OCI-LY3 (cell line): ENCODE measurements at regions not wholly inside any gene's neighbourhood (a gene's known extent, or its start where the extent isn't known, plus 50 kb on each side); places are given as distances from the start of the nearest gene placed in this dataset.

Source experiments
- CTCF ChIP-seq: fragments of 200-600, 300-600 bp; sonication (generic); IDR thresholded peaks from 2 replicates; pipeline ENCODE4 v1.5.1; 2014; ENCODE audit warnings: antibody characterized with exemption, low read length, low read depth
- EZH2phosphoT487 ChIP-seq: fragments of 200-600 bp; shearing (Covaris generic); IDR thresholded peaks from 2 replicates; pipeline ENCODE4 v1.6.1; 2018; ENCODE audit warnings: antibody characterized with exemption, mixed run types, low read depth

- TF ChIP-seq CTCF (peak; percentile 86), EZH2phosphoT487 (no peak)
Observed at GRCh38 chr14:39988939-39989338, 556.7 kb upstream of the FBXO33 start.
